Activated CD8-positive, alpha-beta memory T cell treated with anti-CD3 and anti-CD28 coated beads, Interleukin-2, amount 50 U/mL, for 24 hours (primary cell): ENCODE measurements at regions not wholly inside any gene's neighbourhood (a gene's known extent, or its start where the extent isn't known, plus 50 kb on each side); places are given as distances from the start of the nearest gene placed in this dataset.

Experiments
- DNase-seq: peaks from one replicate; pipeline ENCODE4 v3.0.0-alpha.2; 2020; ENCODE audit errors: extremely low read depth

- DNase-seq, result no peak
Observed at GRCh38 chr11:11173316-11174025, 179.6 kb downstream of the CSNK2A3 start.

- peak; percentile 17 for DNase-seq
Observed at GRCh38 chr11:11171854-11172253, 181.2 kb downstream of the CSNK2A3 start.

GRCh38 chr11:11171285-11171684 lies 181.8 kb downstream of the CSNK2A3 start:
- no peak for DNase-seq

- no peak for DNase-seq
Observed at GRCh38 chr11:11170352-11171084, 182.5 kb downstream of the CSNK2A3 start.

- DNase-seq, result no peak
Observed at GRCh38 chr11:11169715-11170351, 183.2 kb downstream of the CSNK2A3 start.

- no peak for DNase-seq
Observed at GRCh38 chr11:11167806-11168205, 185.2 kb downstream of the CSNK2A3 start.

GRCh38 chr11:11164334-11164690 lies 188.7 kb downstream of the CSNK2A3 start:
- DNase-seq, result no peak

GRCh38 chr11:11163669-11164333 lies 189.2 kb downstream of the CSNK2A3 start:
- DNase-seq, result no peak

- DNase-seq, result no peak
Observed at GRCh38 chr11:11163236-11163635, 189.8 kb downstream of the CSNK2A3 start.

- no peak for DNase-seq
Observed at GRCh38 chr11:11157185-11157584, 195.9 kb downstream of the CSNK2A3 start.

- DNase-seq, result no peak
Observed at GRCh38 chr11:11155962-11156815, 196.9 kb downstream of the CSNK2A3 start.

GRCh38 chr11:11152877-11153276 lies 200.2 kb downstream of the CSNK2A3 start:
- DNase-seq, result no peak

GRCh38 chr11:11149671-11150459 lies 203.2 kb downstream of the CSNK2A3 start:
- no peak for DNase-seq

- no peak for DNase-seq
Observed at GRCh38 chr11:11148596-11148995, 204.5 kb downstream of the CSNK2A3 start.

GRCh38 chr11:11148104-11148509 lies 204.9 kb downstream of the CSNK2A3 start:
- no peak for DNase-seq

- no peak for DNase-seq
Observed at GRCh38 chr11:11146830-11147229, 206.2 kb downstream of the CSNK2A3 start.

GRCh38 chr11:11143849-11144248 lies 209.2 kb downstream of the CSNK2A3 start:
- DNase-seq, result no peak

- no peak for DNase-seq
Observed at GRCh38 chr11:11142430-11142829, 210.6 kb downstream of the CSNK2A3 start.

- DNase-seq, result no peak
Observed at GRCh38 chr11:11141065-11141464, 212.0 kb downstream of the CSNK2A3 start.

- no peak for DNase-seq
Observed at GRCh38 chr11:11140510-11140909, 212.5 kb downstream of the CSNK2A3 start.

GRCh38 chr11:11137339-11137738 lies 215.7 kb downstream of the CSNK2A3 start:
- DNase-seq, result no peak
